Gastrocnemius medialis (tissue), 4 donors: ENCODE measurements at regions not wholly inside any gene's neighbourhood (a gene's known extent, or its start where the extent isn't known, plus 50 kb on each side); places are given as distances from the start of the nearest gene placed in this dataset.

ENCODE experiments used
- CTCF ChIP-seq, 5 experiments: fragments of 450-650 bp in 3 of 5; fragments of 200-600 bp in 2 of 5; sonication (generic) in 2 of 5; IDR thresholded peaks in 4 of 5; conservative IDR thresholded peaks in 1 of 5; 1 replicate in 4 of 5; 2 replicates in 1 of 5; pipeline ENCODE4 v1.5.1; 2016 to 2019; ENCODE audit warnings: antibody characterized with exemption in 5 of 5, mild to moderate bottlenecking in 3 of 5, moderate library complexity in 3 of 5
- POLR2A ChIP-seq, 2 donors: fragments of 450-650 bp; IDR thresholded peaks; one replicate each; pipeline ENCODE4 v1.6.1; 2017; ENCODE audit warnings: antibody characterized with exemption in 2 of 2, mild to moderate bottlenecking in 2 of 2, moderate library complexity in 2 of 2

- TF ChIP-seq CTCF (IDR thresholded peaks at IDR 0.05 in 4 of 5, conservative IDR thresholded peaks at IDR 0.05 in 1 of 5) (no peak), POLR2A (IDR thresholded peaks at IDR 0.05) (no peak)
Measured at GRCh38 chr2:200750323-200750910, 61.3 kb upstream of the BZW1 start.
